ENCODE measurements at regions not wholly inside any gene's neighbourhood (a gene's known extent, or its start where the extent isn't known, plus 50 kb on each side); places are given as distances from the start of the nearest gene placed in this dataset.
A peak's percentile ranks its signal among the peaks of the same experiment; 100 is the strongest.

GRCh38 chr20:51258582-51259165 is 235.8 kb upstream of the KCNG1 start:
- H3K4me1 ChIP-seq (ENCODE audit: control insufficient read depth, insufficient read depth, low read length): no peaks in the 10 kb centered on the region
- no peaks in the 10 kb centered on the region for H3K9me3 ChIP-seq (ENCODE audit: control insufficient read depth, insufficient read depth, low read length)
- no peak overlapping the region for H3K27ac ChIP-seq (ENCODE audit: low read depth, low read length)
- H3K27me3 ChIP-seq (ENCODE audit: control insufficient read depth, insufficient read depth, low read length): peaks cover 2% of the 10 kb centered on the region
- DNase-seq (ENCODE audit: low read depth in 4 of 6, low spot score in 6 of 6): no peak
- 76% methylated on average over 2 of the region's 3 CpGs for WGBS (ENCODE audit: insufficient coverage)
- no peaks in the 10 kb centered on the region for H3K36me3 ChIP-seq (ENCODE audit: control insufficient read depth, insufficient read depth, low read length)
- H3K4me3 ChIP-seq (ENCODE audit: low read depth, low read length): no peak overlapping the region

- no peaks in the 10 kb centered on the region for H3K4me1 ChIP-seq (ENCODE audit: control insufficient read depth, insufficient read depth, low read length)
- 79% methylated on average over 3 of the region's 3 CpGs for WGBS (ENCODE audit: insufficient coverage)
- no peak for DNase-seq (ENCODE audit: low read depth in 4 of 6, low spot score in 6 of 6)
Measured at GRCh38 chr20:51255417-51255816, 232.5 kb upstream of the KCNG1 start.

GRCh38 chr20:51253280-51253679 is 230.4 kb upstream of the KCNG1 start:
- no peaks in the 10 kb centered on the region for H3K9me3 ChIP-seq (ENCODE audit: control insufficient read depth, insufficient read depth, low read length)
- H3K27ac ChIP-seq (ENCODE audit: low read depth, low read length): no peak overlapping the region
- WGBS (ENCODE audit: insufficient coverage): 71% methylated on average over 1 of the region's 1 CpG
- H3K27me3 ChIP-seq (ENCODE audit: control insufficient read depth, insufficient read depth, low read length): peaks cover 2% of the 10 kb centered on the region
- no peak for DNase-seq (ENCODE audit: low read depth in 4 of 6, low spot score in 6 of 6)
- no peaks in the 10 kb centered on the region for H3K36me3 ChIP-seq (ENCODE audit: control insufficient read depth, insufficient read depth, low read length)
- no peak overlapping the region for H3K4me3 ChIP-seq (ENCODE audit: low read depth, low read length)
- no peaks in the 10 kb centered on the region for H3K4me1 ChIP-seq (ENCODE audit: control insufficient read depth, insufficient read depth, low read length)

More at GRCh38 chr20:51255417-51255816, 232.5 kb upstream of the KCNG1 start:
- Histone ChIP-seq H3K27me3 (ENCODE audit: control insufficient read depth, insufficient read depth, low read length) (peaks cover 2% of the 10 kb centered on the region), H3K9me3 (ENCODE audit: control insufficient read depth, insufficient read depth, low read length) (no peaks in the 10 kb centered on the region), H3K4me3 (ENCODE audit: low read depth, low read length) (no peak overlapping the region), H3K36me3 (ENCODE audit: control insufficient read depth, insufficient read depth, low read length) (no peaks in the 10 kb centered on the region), H3K27ac (ENCODE audit: low read depth, low read length) (no peak overlapping the region)

GRCh38 chr20:51249781-51250180 is 226.9 kb upstream of the KCNG1 start:
- DNase-seq (ENCODE audit: low read depth in 4 of 6, low spot score in 6 of 6): no peak
- H3K4me1 ChIP-seq (ENCODE audit: control insufficient read depth, insufficient read depth, low read length): no peaks in the 10 kb centered on the region
- no peaks in the 10 kb centered on the region for H3K36me3 ChIP-seq (ENCODE audit: control insufficient read depth, insufficient read depth, low read length)
- no peak overlapping the region for H3K4me3 ChIP-seq (ENCODE audit: low read depth, low read length)
- 82% methylated on average over 2 of the region's 6 CpGs for WGBS (ENCODE audit: insufficient coverage)
- H3K27ac ChIP-seq (ENCODE audit: low read depth, low read length): no peak overlapping the region
- peaks cover 2% of the 10 kb centered on the region for H3K27me3 ChIP-seq (ENCODE audit: control insufficient read depth, insufficient read depth, low read length)
- H3K9me3 ChIP-seq (ENCODE audit: control insufficient read depth, insufficient read depth, low read length): no peaks in the 10 kb centered on the region

GRCh38 chr20:51249215-51249614 is 226.3 kb upstream of the KCNG1 start:
- 50% methylated on average over 1 of the region's 4 CpGs for WGBS (ENCODE audit: insufficient coverage)
- Histone ChIP-seq H3K4me3 (ENCODE audit: low read depth, low read length) (no peak overlapping the region), H3K4me1 (ENCODE audit: control insufficient read depth, insufficient read depth, low read length) (no peaks in the 10 kb centered on the region), H3K27me3 (ENCODE audit: control insufficient read depth, insufficient read depth, low read length) (no peaks in the 10 kb centered on the region), H3K27ac (ENCODE audit: low read depth, low read length) (no peak overlapping the region), H3K9me3 (ENCODE audit: control insufficient read depth, insufficient read depth, low read length) (no peaks in the 10 kb centered on the region), H3K36me3 (ENCODE audit: control insufficient read depth, insufficient read depth, low read length) (no peaks in the 10 kb centered on the region)
- no peak for DNase-seq (ENCODE audit: low read depth in 4 of 6, low spot score in 6 of 6)

GRCh38 chr20:51244466-51244865 is 221.6 kb upstream of the KCNG1 start:
- no peak overlapping the region for H3K4me3 ChIP-seq (ENCODE audit: low read depth, low read length)
- peaks cover 10% of the 10 kb centered on the region for H3K9me3 ChIP-seq (ENCODE audit: control insufficient read depth, insufficient read depth, low read length)
- H3K27ac ChIP-seq (ENCODE audit: low read depth, low read length): no peak overlapping the region
- no peaks in the 10 kb centered on the region for H3K4me1 ChIP-seq (ENCODE audit: control insufficient read depth, insufficient read depth, low read length)
- H3K27me3 ChIP-seq (ENCODE audit: control insufficient read depth, insufficient read depth, low read length): no peaks in the 10 kb centered on the region
- DNase-seq (ENCODE audit: low read depth in 4 of 6, low spot score in 6 of 6): no peak
- H3K36me3 ChIP-seq (ENCODE audit: control insufficient read depth, insufficient read depth, low read length): no peaks in the 10 kb centered on the region
- 93% methylated on average over 2 of the region's 10 CpGs for WGBS (ENCODE audit: insufficient coverage)

DNA sequence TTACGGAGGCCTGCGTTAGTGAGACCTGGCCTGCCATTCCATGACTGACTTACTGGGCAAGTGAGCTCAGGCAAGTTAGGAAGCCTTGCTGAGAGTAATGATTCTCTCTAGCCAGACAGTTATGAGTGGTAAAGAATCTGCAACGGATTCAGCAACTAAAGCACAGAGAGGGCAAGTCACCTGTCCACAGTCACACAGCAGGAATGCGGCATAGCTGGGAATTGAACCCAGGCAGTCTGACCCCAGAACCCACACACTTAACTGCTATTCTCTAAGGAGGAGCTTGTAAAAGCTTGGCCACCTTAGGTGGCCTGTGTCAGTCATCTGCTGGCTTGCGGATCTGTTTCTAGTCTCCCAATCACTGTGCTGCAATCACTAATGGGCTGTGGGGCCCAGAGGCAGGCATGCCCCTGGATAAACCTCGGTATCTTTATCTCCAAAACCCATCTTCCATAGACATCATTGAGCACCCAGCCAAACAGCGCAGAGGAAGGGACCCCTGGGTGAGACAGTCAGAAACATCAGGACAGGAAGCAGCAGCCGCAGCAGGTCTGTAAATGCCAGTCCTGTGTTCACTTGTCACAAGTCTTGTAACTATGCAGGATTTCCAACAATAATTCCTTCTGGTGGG is 215.9 kb upstream of the KCNG1 start:
- Histone ChIP-seq H3K36me3 (ENCODE audit: control insufficient read depth, insufficient read depth, low read length) (no peaks in the 10 kb centered on the region), H3K27me3 (ENCODE audit: control insufficient read depth, insufficient read depth, low read length) (no peaks in the 10 kb centered on the region), H3K4me1 (ENCODE audit: control insufficient read depth, insufficient read depth, low read length) (peaks cover 4% of the 10 kb centered on the region), H3K27ac (ENCODE audit: low read depth, low read length) (no peak overlapping the region), H3K4me3 (ENCODE audit: low read depth, low read length) (no peak overlapping the region), H3K9me3 (ENCODE audit: control insufficient read depth, insufficient read depth, low read length) (peaks cover 10% of the 10 kb centered on the region)
- DNase-seq (ENCODE audit: low read depth in 4 of 6, low spot score in 6 of 6): no peak
- 90% methylated on average over 4 of the region's 8 CpGs for WGBS (ENCODE audit: insufficient coverage)

GRCh38 chr20:51237791-51238190 is 214.9 kb upstream of the KCNG1 start:
- Histone ChIP-seq H3K4me1 (ENCODE audit: control insufficient read depth, insufficient read depth, low read length) (peaks cover 4% of the 10 kb centered on the region), H3K27me3 (ENCODE audit: control insufficient read depth, insufficient read depth, low read length) (no peaks in the 10 kb centered on the region), H3K27ac (ENCODE audit: low read depth, low read length) (no peak overlapping the region), H3K36me3 (ENCODE audit: control insufficient read depth, insufficient read depth, low read length) (no peaks in the 10 kb centered on the region), H3K9me3 (ENCODE audit: control insufficient read depth, insufficient read depth, low read length) (peaks cover 6% of the 10 kb centered on the region), H3K4me3 (ENCODE audit: low read depth, low read length) (no peak overlapping the region)
- DNase-seq (ENCODE audit: low read depth in 4 of 6, low spot score in 6 of 6): no peak
- 78% methylated on average over 5 of the region's 11 CpGs for WGBS (ENCODE audit: insufficient coverage)

DNA sequence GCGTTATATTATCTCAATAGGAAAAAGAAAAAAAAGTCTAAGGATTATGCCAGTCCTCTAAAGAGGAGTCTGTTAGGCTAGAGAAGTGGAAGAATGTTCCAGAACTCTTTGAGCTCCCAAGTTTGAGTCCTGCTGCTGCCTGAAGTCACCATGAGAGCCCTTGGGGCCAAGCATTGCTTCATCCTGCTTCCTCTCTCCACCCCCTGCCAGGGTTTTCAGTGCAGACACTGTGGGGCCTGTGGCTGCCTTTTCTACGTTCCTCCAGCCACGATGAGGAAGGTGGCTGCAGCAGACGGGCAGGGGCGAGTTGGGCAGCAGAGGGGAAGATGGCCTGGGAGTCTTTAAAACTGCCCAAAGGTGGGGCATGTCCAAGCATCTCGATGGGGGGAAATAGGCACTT is 214.4 kb upstream of the KCNG1 start:
- Histone ChIP-seq H3K36me3 (ENCODE audit: control insufficient read depth, insufficient read depth, low read length) (no peaks in the 10 kb centered on the region), H3K9me3 (ENCODE audit: control insufficient read depth, insufficient read depth, low read length) (peaks cover 6% of the 10 kb centered on the region), H3K27ac (ENCODE audit: low read depth, low read length) (no peak overlapping the region), H3K4me3 (ENCODE audit: low read depth, low read length) (no peak overlapping the region), H3K27me3 (ENCODE audit: control insufficient read depth, insufficient read depth, low read length) (no peaks in the 10 kb centered on the region), H3K4me1 (ENCODE audit: control insufficient read depth, insufficient read depth, low read length) (peaks cover 4% of the 10 kb centered on the region)
- DNase-seq (ENCODE audit: low read depth in 4 of 6, low spot score in 6 of 6): no peak
- WGBS (ENCODE audit: insufficient coverage): 76% methylated on average over 4 of the region's 6 CpGs

DNA sequence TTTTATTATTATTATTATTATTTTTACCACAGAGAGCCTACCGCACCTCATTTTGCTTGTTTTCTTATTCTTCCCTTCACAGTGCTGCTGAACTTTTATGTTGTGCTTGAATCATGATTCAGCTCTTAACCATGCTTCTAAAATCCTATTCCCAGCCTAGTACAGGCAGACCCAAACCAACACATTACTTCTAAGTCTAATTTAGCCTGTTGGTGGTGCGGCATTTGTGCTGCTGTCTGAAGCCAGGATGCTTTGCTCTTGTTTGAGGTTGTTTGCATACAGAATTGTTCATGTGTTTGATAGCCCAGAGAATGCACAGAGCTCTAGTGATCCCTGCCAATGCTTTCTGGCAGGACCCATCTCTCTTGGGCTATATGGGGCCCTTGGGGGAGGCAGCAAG is 213.5 kb upstream of the KCNG1 start:
- WGBS (ENCODE audit: insufficient coverage): 83% methylated on average over 1 of the region's 2 CpGs
- Histone ChIP-seq H3K4me1 (ENCODE audit: control insufficient read depth, insufficient read depth, low read length) (peaks cover 4% of the 10 kb centered on the region), H3K27me3 (ENCODE audit: control insufficient read depth, insufficient read depth, low read length) (no peaks in the 10 kb centered on the region), H3K4me3 (ENCODE audit: low read depth, low read length) (no peak overlapping the region), H3K36me3 (ENCODE audit: control insufficient read depth, insufficient read depth, low read length) (no peaks in the 10 kb centered on the region), H3K9me3 (ENCODE audit: control insufficient read depth, insufficient read depth, low read length) (peaks cover under 1% of the 10 kb centered on the region), H3K27ac (ENCODE audit: low read depth, low read length) (no peak overlapping the region)
- peak in 1 of 6 donors; percentile 13 for DNase-seq (ENCODE audit: low read depth in 4 of 6, low spot score in 6 of 6)

Measured in spinal cord (tissue), 9 donors.